NCI-H524 (cell line): ENCODE measurements at regions not wholly inside any gene's neighbourhood (a gene's known extent, or its start where the extent isn't known, plus 50 kb on each side); places are given as distances from the start of the nearest gene placed in this dataset.

ENCODE experiments used
- DNase-seq, 2 experiments: peaks; one replicate each; lab custom pipeline; 2025; lab: John Stamatoyannopoulos, UW

DNA sequence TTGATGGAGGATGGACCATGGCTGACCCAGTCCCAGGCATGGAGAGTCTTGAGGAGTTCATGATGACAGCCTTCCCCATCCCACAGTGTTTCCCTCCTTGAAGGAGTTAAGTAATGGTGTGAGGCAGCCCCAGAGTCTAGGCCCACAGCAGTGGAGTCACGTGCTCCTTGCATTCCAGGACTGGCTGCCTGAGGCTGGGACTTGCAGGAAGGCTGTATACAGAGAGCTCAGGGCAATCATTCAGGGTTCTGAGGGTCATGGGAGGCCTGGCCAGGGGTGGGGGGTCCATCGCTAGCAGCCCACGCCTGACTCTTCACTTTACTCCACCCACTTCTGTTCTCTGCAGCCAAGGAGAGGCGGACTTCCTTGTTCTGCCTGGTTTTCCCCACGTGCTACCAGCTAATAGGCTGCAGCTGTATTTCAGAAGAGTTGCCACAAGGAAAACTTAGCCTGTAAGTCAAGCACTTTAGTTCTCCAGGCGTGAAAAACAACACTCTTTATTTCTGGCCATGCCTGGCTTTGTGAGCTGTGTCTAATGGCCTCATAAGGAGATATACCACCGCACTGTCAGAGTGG lies 272.5 kb downstream of the DHX35 start:
- DNase-seq: no peak

DNA sequence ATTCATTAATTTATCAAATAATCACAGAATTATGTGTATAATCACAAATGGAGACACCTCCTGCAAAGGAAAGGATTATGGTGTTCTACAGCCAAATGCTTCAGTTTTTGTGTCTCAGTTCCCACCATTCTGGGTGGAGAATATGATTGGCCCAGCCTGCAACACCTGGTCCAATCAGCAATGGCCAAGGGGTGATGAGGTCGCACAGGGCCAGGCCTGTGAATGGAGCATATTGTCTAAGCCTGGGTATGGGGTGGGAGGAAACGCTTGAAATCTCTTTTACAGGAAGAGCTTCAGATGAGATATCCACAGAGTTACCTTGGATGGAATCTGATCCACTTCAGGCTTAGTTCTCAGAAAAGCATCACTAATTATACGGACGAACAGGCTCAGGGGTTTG lies 271.6 kb downstream of the DHX35 start:
- DNase-seq: no peak

DNA sequence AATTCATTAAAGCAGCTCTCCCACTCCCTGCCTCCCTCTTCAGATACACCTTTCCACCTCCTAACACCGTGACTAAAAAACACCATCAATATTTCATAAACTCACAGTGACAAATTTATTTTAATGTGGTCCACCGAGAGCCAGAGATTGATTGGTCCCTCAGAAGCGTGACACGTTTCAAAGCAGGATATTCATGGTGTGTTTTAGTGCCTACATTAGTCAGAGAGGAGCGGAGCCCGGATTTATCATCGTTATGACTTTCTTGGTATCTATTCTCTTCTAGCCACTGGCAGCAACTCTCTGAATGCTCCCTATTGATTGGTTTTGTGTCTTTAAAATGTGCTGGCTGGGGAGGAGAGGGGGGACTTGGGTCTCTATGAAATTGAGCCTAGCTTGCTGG lies 265.3 kb downstream of the DHX35 start:
- no peak for DNase-seq

DNA sequence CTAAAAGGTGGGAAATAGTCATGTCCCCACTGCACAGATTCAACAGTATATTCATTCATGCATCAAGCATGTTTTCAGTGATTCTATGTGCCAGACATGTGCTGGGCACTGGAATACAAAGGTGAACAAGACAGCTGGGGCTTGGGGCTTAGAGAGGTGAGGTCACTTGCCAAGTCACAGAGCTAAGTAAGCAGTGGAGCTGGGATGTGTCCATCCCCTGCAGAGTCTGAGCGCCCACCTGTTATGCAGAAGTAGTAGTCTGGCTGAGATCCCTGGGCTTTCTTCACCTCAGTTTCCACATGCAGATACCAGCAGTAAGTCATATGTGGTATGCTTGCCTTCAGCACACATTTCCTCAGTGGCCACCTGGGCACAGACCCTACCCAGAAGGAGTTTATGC lies 263.8 kb downstream of the DHX35 start:
- no peak for DNase-seq

DNA sequence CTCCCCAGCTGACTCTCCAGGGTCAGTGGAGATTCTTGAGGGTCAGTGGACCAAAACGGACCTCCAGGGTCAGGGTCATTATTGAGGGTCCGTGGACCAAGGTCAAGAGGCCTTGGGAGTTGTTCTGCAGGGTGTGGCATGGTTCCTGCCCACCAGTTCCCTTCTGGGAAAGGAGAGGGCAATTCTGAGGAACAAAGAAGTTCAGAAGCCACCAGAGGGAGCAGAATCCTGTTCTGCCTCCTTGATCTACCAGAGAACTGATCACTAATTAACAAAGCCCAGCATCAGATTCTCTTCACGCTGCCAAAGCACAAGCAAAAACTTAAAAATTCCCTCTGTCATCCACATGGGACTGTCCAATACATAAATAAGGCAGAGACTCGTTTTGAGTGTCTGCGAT lies 263.4 kb downstream of the DHX35 start:
- no peak for DNase-seq

DNA sequence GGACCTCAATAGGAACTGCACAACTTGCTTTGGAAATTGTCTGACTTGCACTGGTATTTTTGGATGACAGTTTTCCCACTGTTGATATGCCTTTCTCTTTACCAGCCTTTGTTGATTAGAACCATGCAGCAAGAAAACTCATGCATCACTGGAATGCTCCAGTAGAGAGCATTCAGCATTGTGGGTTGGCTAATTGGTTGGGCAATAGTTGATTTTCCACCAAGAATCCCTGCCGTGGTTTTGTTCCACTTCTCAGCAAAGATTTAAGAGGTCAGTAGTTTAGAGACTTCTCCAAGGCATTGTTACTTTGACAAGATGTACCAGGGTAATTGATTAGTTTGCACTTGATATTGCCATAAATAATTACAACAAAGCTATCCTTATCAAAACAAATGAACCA lies 260.0 kb downstream of the DHX35 start:
- no peak for DNase-seq

DNA sequence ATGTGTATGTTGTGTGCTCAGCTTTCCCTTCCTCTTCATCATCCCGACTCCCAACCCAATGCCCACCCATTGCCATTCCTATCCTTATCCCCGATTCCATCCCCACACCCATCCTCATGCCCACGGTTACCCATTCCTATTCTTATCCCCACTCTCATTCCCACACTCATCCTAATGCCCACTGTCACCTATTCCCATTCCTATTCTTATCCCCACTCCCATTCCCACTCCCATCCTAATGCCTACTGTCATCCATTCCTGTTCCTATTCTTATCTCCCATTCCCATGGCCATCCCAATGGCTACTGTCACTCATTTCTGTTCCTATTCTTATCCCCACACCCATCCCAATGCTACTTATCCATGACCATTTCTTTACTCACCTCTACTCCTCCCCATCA lies 254.1 kb downstream of the DHX35 start:
- DNase-seq: no peak

DNA sequence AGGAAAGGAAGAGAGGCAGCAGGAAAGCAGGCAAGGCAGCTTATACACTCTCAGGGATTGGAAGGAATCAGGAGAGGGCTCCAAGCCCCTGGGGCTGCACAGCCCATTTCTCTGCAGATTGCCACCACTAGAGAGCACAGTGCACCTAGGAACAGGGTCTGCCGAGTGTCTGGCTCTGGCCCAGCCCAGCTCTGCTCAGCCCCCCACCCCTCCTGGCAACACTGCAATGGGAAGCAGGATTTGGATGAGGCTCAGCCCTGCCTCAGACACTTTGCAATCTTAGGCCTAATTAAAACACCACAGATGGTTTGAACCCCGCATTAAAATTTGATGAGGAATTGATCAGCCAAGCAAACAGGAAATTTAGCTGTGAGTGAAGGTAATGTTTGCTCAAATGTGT lies 252.7 kb downstream of the DHX35 start:
- peak in 1 of 2 experiments; percentile 35 for DNase-seq

DNA sequence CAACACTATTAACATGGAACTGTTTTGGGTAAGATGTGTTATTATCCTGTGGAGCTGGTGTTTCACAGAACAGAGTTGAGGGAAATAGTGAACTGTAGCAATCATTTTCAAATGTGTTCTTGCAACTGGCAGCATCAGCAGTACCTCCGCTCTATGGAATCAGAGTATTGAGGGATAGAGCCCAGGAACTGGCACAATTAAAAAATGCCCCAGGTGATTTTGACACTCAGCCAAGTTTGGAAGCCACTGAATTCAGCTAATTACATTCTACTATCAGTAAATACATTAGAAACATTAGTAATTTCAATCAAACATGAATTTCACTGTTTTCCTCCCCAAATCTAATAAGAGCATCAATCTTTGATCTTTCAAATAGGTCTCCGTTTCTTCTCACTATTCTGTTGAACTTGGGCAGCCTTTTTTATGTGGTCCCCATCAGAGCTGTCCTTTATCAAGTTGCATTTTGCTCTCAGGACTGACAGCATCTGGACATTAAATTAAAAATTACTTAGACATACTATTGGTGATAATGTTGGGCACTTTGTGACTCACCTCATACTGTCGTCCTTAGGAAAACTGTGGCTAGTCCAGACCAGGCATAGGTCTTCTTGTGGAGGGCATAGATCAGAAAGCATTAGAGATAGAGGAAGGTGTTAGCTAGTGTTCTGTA lies 251.5 kb downstream of the DHX35 start:
- no peak for DNase-seq

DNA sequence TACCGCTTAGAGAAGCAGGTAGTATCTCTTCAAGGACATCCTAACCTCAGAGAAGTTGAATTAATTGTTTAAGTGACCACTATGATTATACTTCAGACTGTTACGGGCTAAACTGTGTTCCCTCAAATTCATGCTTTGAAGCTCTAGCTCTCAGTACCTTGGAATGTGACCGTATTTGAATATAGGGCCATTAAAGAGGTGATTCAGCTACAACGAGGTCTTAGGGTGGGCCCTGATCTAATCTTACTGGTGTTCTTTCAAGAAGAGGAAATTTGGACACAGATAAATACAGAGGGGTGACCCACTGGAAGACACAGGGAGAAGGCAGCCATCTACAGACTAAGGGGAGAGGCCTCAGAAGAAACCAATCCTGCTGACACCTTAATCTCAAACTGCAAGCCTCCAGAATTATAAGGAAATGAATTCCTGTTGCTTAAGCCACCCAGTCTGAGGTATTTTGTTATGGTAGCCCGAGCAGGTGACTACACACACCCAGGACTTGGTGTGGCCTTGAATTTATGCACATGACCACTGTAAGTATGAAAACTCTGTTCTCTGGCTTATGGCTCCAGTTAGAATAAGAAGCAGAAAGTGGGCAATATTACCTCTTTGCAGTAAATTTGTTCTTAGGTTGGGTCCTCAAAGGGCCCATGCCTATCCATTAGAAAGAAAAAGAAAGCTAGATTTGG lies 249.1 kb downstream of the DHX35 start:
- DNase-seq: no peak

DNA sequence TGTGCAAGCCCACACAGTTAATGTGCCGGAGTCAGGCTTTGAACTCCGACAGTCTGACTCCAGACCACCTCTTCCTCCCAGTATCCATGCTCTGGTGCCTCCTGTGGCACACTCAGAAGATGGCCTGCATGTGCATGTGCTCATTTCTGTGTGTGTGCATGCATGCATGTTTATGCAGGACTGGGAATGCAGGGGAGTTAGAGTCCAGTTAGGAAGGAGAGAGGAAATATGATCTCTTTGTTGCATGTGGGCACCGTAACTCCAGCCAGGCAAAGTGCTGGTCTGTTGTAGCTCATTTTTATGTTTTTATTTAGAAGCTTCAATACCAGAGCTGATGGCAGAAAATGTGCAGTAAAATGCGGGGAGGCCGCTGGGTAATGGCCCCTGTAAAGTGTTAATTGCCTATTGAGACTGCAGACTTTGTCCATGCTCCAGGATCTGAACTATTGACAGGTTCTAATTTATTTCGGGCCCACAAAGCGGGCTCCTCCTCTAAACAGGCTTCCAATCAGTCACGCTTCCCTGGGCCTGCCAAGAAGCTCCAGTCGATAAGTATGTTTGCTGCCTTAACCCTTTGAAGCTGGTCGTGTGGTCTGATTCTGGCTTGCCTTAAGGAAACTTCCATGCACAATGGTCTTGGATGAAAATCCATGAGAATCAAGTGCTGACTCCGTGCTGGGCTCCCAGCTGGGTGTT lies 248.3 kb downstream of the DHX35 start:
- no peak for DNase-seq

DNA sequence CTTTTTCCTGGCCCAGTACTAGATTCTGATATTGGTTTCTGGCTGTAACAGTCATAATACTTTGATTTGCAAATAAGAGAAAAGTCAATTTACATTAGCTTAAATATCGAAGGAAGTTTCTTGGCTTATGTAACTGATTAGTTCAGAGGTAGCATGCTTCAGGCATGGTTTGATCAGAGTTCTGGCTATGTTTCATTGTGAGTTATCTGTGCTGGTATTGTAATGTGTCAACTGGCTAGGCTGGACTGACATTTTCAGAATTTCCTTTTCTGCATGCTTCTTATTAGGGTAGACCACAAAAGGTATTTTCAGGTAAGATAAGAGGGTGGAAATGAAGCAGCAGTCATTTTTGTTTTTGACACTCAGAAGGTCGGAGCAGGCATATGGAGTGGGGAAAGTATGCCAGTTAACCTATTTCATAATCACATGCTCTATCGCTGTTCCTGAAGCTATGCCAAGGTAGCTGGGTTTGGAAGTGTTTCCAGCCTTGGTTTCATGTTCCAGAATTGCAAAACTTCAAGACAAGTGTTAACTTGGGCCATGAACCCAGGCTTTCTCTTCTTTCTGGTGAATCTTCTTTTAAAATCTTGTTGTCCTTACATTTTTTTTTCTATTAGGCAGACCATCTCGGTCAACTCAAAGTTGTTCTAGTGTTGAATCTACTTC lies 244.9 kb downstream of the DHX35 start:
- no peak for DNase-seq

DNA sequence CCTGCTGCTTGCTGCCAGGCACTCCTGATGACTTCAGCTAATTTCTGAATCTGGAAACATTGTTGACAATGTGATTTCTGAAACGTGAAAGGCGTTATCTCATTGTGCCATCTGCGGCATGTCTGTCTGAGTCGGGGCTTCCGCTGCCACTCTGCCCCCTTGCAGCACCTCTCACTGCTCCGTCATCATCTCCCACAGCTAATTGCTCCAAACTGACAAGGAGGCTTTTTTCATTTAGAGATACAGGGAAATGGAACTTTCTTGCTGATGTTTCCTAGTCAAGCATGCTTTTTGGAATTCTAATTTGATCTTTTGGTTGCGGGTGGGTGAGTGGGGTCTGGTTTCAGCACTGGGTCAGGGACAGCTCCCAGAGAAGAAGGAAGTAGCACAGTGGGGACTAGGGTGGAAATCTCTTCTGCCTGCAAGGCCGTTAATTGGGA lies 233.5 kb downstream of the DHX35 start:
- peak in 1 of 2 experiments; percentile 11 for DNase-seq

DNA sequence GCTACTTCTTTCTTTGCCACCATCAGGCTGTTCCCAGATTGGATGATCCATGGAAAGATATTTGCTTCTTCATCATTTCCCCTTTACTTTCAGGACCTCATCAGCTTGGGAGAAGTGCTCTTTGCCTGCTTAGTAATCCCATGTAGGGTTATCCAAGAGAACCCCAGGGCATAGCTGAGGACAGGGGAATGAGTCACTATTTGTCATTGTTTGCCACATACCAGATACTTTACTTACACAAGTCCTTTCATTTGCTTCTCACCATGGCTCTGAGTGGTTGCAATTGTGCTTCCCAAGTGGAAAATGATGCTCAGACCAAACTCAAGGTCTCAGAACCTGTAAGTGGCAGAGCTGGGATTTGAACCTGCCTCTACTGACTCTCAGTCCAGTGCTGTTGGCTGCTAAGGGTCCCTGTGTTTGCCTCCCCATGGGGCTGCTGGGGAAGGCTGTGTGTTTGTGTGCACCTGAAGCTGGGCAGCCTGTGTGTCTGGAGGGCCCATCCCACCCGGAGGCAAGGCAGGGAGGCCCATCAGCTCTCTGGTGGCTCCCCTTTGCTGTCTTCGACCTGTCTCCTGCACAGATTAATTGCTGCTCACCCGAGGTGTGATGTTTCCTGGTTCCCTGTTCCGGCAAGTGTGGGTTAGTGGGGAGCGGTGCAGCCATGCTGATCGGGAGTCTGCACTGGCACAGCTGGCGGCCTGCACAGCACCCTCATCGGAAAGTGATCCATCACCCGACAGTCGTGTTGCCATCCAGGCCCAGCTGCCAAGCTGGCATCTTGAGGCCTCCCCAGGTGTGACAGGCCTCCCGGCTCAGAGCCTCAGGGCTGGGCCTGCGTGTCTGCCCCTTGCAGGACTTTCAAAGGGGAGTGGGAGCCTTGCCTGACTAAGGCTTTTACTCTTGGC lies 228.8 kb downstream of the DHX35 start:
- no peak for DNase-seq

DNA sequence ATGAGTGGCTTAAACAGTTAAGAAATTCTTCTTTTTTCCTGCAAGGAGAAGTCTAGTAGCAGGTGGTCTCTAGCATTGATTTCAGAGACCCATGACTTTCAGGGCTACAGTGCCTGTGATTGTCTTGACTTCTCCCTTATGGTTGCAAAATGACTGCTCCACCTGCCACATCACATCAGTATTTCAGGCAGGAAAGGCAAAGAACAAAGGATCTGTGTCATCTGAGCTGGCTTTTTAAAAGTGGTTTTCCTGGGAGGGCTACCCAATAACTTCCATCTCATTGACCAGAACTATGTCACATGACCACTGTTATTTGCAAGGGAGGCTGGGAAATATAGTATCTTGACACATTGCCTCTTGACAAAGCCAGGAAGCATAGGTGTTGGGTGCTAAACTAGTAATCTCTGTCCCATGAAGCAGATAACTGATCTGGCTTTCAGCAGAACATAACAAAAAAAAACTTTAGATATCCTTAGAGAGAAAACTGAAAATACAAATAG lies 226.2 kb downstream of the DHX35 start:
- DNase-seq: no peak

DNA sequence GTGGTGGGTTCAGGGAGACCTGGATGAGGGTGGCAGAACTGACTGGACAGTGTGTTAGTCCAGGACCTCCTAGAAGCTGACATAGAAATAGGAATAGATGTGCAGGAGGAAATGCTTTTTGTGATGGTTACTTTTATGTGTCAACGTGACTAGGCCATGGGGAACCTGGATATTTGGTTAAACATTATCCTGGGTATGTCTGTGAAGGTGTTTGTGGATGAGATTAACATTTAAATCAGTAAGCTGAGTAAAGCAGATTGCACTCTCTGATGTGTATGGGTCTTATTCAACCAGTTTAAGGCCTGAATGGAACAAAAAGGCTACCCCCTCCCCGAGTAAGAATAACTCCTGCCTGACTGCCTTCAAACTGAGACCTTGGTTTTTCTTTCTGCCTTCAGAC lies 219.3 kb downstream of the DHX35 start:
- no peak for DNase-seq

DNA sequence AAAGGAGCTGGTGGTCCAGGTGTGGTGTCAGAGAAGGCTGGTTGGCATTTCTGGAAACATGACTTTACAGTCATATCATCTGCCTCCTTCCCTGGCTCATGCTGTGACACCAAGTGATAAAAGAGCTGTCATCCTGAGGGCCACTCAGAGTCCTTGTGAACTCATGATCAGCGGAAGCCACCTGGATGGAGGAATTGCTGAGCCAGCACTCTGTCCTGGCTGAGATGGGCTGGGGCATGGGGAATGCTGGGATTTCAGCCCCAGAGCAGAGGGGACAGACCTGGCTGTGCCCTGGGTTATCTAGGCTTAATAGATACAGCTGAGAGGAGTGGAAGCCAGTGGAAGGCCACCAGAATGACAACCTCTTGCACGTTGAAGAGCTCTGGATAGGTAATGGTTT lies 214.3 kb downstream of the DHX35 start:
- DNase-seq: no peak

DNA sequence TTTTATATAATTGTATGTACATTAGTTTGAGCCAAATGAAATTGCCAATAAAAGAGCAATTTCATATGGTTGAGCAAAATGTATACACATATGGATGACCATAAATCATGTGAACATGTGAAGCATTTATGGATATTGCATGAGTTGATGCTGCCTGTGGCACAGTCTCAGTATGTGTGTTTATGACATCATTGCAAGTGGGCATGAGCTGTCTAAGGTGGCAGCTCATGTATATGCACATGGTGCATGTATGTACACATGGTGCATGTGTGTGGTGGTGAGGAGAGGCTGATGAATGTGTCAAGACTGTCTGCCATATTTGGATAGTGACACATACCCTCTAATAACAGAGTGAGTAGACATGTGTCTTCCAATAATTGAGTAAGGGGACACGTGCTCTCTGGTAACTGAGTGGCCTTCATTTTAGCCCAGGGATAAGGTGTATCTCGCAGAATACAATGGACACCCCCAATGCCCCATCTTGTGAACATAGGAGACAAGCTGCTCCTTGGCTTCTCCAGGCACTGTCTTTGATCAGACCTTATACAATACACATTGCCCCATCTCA lies 208.8 kb downstream of the DHX35 start:
- no peak for DNase-seq

DNA sequence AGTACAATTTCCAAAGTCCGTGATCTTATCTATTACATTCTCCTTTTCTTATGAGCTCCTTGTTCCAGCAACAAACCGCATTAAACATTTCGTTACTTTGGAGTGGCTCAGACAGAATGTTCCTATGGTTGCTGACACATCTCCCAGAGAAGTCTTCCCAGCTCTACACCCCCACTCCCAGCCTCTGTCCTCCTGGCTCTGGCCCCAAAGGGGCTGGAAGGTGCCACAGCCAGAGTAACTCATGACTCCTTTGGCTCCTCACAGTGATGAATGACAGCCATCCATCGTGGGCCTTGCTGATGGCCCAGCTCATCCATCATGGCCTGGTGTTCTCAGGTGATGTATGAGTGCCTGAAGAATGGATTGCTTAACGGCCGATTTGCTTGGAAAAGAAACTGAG lies 203.0 kb downstream of the DHX35 start:
- DNase-seq: no peak

DNA sequence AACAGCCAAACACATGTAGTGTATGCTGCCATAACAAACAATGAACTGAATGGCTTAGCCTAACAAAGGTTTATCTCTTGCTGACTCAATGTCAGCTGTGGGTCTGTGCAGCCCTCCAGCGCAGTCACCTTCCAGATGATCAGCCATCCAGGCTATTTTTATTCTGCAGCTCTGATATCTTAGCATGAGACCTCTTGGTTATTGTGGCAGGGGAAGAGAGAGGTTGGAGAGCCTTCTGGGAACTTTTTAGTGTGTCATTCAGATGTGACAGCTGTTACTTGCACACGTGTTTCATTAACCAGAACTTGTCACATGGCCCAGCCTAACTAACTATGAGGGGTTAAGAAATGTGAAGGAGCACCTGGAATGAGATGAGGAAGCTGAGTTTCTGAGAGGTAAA lies 202.5 kb downstream of the DHX35 start:
- peak; percentile 15 to 61 for DNase-seq

DNA sequence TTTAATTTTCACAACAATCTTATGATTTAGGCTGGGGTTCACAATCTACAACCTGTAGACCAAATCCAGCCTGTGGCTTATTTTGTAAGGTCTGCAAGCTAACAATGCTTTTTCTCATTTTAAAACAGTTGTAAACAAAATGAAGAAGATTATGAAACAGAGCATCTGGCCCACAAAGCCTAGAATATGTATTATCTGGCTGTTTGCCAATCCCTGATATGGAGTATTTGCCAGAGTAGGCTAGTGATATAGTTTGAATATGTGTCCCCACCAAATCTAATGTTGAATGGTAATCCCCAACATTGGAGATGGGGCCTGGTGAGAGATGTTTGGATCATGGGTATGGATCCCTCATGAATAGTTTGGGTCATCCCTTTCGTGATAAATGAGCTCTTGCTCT lies 201.8 kb downstream of the DHX35 start:
- DNase-seq: peak in 1 of 2 experiments; percentile 72
